ENCODE measurements at regions not wholly inside any gene's neighbourhood (a gene's known extent, or its start where the extent isn't known, plus 50 kb on each side); places are given as distances from the start of the nearest gene placed in this dataset.

DNA sequence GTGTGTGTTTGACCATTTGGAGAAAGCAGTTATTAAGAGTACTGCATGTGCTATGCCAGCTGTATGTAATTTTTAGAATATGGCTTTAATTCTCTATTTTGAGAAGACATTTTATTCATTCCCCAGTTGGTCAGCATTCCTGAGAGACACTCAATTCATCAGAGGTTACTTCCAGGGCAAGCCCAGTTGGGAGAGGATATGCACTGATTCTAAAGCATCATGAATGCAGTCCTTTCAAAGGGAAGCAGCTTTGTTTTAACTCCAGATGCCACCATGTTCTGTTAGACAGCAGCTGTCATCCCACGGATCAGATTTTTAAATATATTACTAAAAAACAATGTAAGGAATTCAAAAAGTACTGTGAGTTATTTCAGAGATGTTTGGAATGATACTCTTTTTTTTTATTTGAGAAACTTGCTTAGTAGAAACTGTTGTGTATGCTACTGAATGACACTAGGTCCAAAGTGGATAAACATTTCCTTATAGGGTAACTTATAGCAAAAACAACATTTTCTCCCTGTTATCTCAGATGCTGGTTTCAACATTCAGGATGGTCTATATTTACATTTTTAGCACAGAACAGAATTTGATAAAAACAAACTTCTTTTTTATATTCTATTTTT lies 149.5 kb upstream of the B3GALT2 start:
- no peak for DNase-seq

DNA sequence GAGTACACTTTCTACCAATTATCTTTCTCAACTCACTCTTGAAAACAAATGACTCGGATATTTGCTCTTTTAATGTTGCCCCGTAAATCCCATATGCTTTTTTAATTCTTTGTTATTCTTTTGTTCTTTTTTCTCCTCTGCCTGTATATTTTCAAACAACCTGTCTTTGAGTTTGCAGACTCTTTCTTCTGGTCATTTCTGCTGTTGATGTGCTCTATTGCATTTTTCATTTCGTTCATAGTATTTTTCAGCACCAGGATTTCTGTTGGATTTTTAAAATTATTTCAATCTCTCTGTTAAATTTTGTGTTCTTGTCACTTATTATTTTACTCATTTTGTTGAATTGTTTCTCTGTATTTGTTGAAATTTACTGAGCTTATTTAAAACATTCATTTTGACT lies 146.8 kb upstream of the B3GALT2 start:
- no peak for DNase-seq

DNA sequence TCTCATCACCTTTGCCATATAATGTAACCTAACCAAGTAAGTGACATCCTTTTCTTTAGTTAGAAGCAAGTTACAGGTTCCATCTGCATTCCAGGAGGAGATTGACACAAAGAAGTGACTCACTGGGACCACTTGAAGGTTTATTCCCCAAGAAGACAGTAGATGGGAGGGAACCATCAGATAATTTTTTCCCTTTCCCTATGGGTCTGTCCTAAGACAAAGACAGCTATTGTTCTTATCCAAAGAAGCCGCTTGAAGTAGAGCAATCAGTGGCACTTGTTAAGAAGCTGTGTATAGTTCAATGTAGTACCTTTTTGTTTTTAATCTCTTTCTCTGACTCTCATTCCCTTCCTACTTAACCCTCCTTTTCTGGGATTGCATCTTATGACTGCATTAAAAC lies 139.9 kb upstream of the B3GALT2 start:
- no peak for DNase-seq

DNA sequence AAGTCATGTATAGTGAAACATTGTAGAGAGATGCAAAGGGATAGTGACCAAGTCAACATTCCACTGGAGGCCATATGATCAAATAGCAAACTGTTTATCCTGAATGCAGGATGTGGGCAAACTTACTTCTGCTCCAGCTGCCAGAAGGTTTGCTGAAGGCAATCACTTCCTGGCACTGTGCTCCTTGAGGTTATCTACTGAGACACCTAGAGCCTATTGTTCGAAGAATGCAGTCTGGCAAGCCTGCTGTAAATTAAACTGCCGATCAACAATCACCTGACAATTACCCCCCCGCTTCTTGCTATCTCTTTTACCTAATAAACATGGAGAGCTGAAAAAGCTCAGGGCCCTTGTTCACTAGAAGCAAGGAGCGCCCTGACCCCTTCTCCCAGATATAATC lies 139.4 kb upstream of the B3GALT2 start:
- no peak for DNase-seq

DNA sequence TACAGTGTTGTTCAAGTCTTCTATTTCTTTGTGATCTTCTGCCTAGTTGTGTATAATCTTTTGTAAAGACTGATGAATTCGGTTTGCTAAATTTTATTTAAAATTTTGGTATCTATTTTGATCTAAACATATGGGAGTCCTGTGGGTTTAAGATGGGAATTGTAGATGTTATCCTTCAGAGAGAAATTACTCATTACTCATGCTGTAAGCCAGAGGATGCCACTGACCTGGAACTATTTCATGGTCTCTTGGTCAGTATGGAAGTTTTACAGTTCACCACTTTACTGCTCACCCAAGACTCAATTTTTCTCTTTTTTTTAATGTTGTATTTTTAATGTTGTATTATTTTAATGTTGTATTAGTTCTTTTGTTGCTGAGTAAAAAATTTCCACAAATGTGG lies 138.6 kb upstream of the B3GALT2 start:
- no peak for DNase-seq

DNA sequence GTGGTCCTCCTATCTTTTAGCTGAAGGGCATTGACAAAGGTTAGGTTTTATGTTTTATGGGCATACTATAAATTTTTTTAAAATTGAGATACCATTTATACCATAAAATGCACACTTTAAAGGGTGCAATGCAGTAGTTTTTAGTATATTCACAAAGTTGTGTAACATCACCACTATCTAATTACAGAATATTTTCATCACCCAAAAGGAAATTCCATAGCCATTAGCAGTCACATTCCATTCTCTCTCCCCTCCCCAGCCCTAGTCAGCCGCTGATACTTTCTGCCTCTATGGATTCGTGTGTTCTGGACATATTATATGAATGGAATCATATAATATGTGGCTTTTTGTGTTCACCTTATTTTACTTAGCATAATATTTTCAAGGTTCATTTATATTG lies 135.8 kb upstream of the B3GALT2 start:
- DNase-seq = no peak

DNA sequence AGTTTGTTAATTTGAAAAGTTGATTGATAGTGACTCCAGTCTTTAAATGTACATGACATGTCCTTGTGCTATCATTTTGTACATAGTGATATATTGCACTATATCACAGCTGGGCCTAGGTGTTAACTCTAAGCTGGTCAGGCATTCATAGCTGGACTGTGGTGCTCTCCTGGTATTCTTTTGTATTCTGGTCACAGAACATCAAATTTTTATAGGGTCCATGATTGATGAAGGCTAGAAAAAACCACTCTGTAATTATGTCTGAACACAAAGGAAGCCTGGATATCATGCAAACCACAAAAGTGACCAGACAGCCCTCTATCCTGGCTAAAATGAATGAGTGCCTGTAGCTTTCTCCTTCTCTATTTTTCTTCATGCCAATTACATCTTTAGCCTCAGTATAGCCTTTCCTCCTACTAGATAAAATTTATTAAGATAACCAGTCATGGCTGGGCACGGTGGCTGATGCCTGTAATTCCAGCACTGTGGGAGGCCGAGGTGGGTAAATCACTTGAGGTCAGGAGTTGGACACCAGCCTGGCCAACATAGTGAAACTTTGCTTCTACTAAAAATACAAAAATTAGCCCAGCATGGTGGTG lies 134.9 kb upstream of the B3GALT2 start:
- no peak for DNase-seq

DNA sequence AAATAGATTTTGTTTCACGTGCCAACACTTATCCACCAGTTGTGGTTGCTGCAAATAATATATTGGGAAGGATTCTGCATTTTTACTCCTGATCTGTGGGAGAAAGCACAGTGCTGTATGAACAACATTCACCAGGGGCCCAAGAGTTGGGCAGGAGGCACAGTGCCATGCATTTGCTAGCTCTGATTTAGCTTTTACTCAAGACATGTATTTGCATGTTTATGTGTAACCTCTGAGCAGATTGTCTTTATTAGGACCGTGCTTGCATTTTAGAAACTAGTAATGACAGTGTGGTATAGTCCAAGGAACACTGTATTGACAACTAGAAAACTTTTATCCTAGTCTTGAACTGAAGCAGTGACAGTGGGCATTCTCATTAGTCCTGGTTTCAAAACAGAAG lies 133.9 kb upstream of the B3GALT2 start:
- DNase-seq = no peak

DNA sequence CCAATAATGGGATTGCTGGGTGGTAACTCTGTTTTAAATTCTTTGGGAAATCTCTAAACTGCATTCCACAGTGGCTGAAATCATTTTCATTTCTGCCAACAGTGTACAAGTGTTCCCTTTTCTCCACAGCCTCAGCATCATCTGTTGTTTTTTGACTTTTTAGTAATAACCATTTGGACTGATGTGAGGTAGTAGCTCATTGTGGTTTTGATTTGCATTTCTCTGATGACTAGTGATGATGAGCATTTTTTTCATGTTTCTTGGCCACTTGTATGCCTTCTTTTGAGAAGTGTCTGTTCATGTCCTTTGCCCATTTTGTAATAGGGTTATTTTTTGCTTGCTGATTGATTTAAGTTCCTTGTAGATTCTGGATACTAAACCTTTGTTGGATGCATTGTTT lies 131.9 kb upstream of the B3GALT2 start:
- no peak for DNase-seq

DNA sequence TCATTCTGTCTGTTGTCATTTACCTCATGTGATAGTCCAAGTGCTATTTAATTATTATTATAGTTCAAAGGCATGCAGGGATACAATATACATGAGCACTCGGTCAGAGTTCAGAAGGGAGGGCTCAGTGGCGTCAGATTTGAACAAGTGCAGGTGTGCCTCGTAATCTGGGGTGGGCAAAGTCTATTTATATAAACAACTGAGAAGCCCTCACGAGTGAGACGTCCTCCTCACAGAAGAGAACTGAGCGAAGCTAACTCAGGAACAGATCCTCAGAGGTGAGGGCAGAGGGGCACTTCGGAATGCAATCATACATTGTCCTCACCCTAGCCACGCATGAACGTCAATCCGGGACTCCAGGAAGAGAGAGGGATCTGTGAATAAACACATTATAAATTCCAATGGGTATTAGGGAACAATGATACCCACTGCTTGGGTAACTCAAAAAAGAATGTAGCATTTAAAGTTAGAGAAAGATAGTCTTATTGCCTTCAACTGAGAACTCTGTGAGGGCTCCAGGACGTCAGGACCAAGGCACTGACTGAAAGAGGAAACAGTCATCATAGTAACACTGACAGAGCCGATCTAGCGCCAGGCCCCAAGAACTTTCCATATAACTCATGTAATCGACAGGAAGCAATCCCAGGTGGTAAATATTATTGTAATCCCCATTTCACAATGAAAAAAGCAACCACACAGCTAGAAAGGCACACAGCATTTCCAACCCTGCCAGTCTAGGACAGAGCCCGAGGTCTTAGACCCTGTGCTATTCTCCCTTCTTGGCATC lies 127.1 kb upstream of the B3GALT2 start:
- no peak for DNase-seq

DNA sequence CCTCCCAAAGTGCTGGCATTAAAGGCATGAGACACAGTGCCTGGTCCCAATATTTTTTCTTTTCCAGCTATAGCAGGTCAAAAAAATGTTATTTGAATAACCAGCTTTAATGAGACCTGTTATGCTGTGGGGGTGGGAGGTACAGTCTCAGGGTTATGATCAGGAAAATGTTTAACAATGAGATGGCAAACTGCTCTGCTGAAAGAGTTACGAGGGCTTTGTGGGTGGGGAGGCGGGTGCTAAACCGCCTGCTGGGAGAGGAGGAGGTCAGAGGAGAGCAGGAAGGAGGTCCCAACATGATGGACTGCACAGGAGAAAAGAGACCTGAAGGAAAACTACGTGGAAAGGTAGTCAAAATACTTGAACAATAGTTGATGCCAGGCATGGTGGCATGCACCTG lies 126.0 kb upstream of the B3GALT2 start:
- DNase-seq = no peak

DNA sequence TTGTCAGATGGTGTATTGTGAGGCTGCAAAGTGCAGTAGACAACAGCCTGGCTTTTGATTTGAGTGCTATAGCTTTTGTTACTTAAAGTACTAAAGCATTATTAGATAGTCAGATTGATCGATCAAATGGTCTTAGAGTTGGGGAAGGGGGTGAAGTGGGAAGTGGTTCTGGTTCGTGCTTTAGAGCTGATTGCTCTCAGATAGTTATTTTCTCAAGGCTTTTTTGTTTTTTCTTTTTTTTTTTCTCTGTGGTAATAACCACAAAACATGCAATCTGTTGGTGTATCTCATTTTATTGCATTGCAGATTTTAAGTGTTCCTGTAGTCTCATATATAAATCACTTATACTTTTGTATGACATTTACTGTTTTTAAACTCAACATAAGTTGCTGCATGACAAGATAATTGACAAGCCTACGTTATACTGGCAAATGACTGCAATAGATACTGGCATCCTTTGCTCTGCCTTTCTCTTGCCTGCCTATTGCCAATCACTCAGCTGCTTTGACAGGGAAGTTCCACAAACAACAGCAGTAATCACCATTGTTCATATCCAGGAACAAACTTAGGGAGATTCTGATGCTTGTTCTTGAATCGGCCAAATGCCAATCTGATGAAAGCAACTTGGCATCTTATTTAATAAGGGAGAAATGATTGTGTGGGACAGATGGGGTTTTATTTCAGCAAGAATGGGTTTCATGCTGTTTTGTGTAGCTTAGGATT lies 125.0 kb upstream of the B3GALT2 start:
- DNase-seq = no peak

DNA sequence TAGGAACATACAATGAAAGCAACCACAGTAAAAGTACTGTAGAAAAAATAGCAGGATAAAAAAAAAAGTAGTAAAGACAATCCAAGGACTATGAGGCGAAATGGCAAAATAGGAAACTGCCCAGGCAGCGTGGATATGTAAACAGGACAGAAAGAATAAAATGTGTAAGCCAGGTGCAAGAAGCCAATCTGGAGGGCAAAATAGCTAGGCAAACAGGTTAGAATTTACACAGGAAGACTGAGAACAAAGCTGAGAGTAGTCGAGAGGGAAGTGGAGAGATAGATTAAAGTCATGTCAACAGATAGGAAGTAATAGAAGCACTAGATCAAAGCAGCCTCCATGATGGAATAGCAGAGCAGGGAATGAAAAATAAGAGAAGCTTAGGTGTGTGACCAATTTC lies 124.2 kb upstream of the B3GALT2 start:
- DNase-seq = no peak

DNA sequence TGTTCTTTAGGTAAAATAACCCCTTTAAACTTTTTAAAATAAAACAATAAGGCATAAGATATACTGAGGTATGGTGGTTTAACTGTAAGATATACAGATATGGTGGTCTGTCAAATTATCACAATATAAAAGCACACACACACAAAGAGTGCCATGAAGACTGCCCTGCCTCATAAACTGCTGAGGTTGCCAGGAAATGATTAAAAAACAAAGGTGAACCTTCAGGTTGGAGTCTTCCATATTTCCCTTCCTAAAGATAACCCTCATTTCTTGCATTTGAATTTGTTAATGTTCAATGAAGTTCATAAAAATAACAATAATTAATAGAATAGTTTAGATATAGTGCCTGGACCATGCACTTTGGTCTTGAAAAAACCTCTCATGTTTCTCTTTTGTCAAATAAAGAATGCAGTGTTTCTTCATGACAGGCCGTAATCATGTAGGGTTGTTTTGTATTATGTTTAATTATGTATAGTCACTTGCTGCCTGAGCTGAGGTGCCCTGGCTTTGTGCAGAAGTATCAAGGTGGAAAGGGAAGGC lies 123.6 kb upstream of the B3GALT2 start:
- no peak for DNase-seq

DNA sequence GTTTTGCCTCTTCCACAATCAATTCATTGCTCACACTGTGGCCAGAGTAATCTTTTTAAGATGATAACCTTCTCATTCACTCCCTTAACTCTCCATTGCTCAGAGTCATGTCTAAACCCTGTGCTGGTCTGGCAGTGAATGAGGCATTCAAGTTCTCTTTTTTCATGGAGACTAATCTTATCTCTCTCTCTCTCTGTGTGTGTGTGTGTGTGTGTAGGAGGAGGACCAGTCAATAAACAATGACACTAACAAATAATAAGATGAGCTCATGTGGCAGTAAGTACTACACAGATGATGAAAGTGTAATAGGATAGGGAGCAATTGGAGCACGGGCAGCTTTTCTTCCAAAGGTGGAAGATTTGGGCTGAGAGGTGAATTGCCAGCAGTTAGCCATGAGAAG lies 122.0 kb upstream of the B3GALT2 start:
- no peak for DNase-seq

DNA sequence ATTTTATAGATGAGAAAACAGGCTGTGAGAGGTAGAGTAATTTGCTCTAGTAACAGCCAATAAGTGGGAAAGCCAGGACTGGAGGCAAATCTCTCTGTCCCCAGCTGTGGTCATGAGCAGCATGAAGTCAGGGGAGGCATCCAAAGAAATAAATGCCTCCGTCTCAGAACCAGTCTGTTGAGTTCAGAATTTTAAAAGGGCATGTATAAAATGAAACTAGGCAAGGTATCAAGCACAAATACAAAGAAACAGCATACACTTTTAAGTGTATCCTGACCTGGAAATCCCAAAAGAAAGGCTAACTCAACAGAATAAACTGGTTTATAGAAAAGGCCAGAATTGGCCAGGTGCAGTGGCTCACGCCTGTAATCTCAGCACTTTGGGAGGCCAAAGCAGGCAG lies 120.0 kb upstream of the B3GALT2 start:
- DNase-seq = no peak

Data from left kidney (tissue), 1 donor.